HG02642 (cell line): ENCODE measurements at regions not wholly inside any gene's neighbourhood (a gene's known extent, or its start where the extent isn't known, plus 50 kb on each side); places are given as distances from the start of the nearest gene placed in this dataset.
"Not testable (repeated sequence)": the region's sequence is repeated elsewhere in the genome, so short reads cannot be mapped to it uniquely, and the experiment has no call there.

Experiments used
- ATAC-seq: cut with Tn5 transposase; IDR thresholded peaks from one replicate; pipeline ENCODE4 v1.9.1; 2021; ENCODE audit warnings: mild to moderate bottlenecking; ENCODE audit not compliant: unreplicated experiment, poor library complexity

- no peak for ATAC-seq
Observed at GRCh38 chr1:233787599-233787998, 116.9 kb upstream of the SLC35F3 start.

- ATAC-seq, result no peak
Observed at GRCh38 chr1:233788687-233789086, 115.8 kb upstream of the SLC35F3 start.

- ATAC-seq, result no peak
Observed at GRCh38 chr1:233790121-233790520, 114.4 kb upstream of the SLC35F3 start.

GRCh38 chr1:233790662-233791371 lies 113.7 kb upstream of the SLC35F3 start:
- peak; percentile 96 for ATAC-seq

GRCh38 chr1:233791372-233791703 lies 113.1 kb upstream of the SLC35F3 start:
- no peak for ATAC-seq

- no peak for ATAC-seq
Observed at GRCh38 chr1:233791721-233792120, 112.8 kb upstream of the SLC35F3 start.

- ATAC-seq, result no peak
Observed at GRCh38 chr1:233794863-233795262, 109.6 kb upstream of the SLC35F3 start.

GRCh38 chr1:233796146-233796783 lies 108.2 kb upstream of the SLC35F3 start:
- ATAC-seq, result no peak

- ATAC-seq, result no peak
Observed at GRCh38 chr1:233802611-233803010, 101.9 kb upstream of the SLC35F3 start.

GRCh38 chr1:233805786-233806185 lies 98.7 kb upstream of the SLC35F3 start:
- ATAC-seq, result no peak

- ATAC-seq, result no peak
Observed at GRCh38 chr1:233815357-233815756, 89.1 kb upstream of the SLC35F3 start.

GRCh38 chr1:233815865-233816264 lies 88.6 kb upstream of the SLC35F3 start:
- no peak for ATAC-seq

GRCh38 chr1:233816348-233816747 lies 88.1 kb upstream of the SLC35F3 start:
- no peak for ATAC-seq

- no peak for ATAC-seq
Observed at GRCh38 chr1:233819042-233819441, 85.4 kb upstream of the SLC35F3 start.

- ATAC-seq, result not testable (repeated sequence)
Observed at GRCh38 chr1:233824179-233824578, 80.3 kb upstream of the SLC35F3 start.

- ATAC-seq, result not testable (repeated sequence)
Observed at GRCh38 chr1:233827937-233828336, 76.5 kb upstream of the SLC35F3 start.

GRCh38 chr1:233828480-233828879 lies 76.0 kb upstream of the SLC35F3 start:
- no peak for ATAC-seq

- no peak for ATAC-seq
Observed at GRCh38 chr1:233834609-233835008, 69.9 kb upstream of the SLC35F3 start.

- not testable (repeated sequence) for ATAC-seq
Observed at GRCh38 chr1:233838207-233838606, 66.3 kb upstream of the SLC35F3 start.

- ATAC-seq, result no peak
Observed at GRCh38 chr1:233843525-233844204, 60.8 kb upstream of the SLC35F3 start.

GRCh38 chr1:233844275-233844674 lies 60.2 kb upstream of the SLC35F3 start:
- ATAC-seq, result no peak

- ATAC-seq, result no peak
Observed at GRCh38 chr1:233844692-233845091, 59.8 kb upstream of the SLC35F3 start.
